HG02798 (cell line): ENCODE measurements at regions not wholly inside any gene's neighbourhood (a gene's known extent, or its start where the extent isn't known, plus 50 kb on each side); places are given as distances from the start of the nearest gene placed in this dataset.

Experiments
- ATAC-seq: cut with Tn5 transposase; IDR thresholded peaks from one replicate; pipeline ENCODE4 v1.9.1; 2021; ENCODE audit warnings: mild to moderate bottlenecking; ENCODE audit not compliant: unreplicated experiment, poor library complexity

- ATAC-seq: no peak
Observed at GRCh38 chr7:36002900-36003299, 150.2 kb upstream of the EEPD1 start.

GRCh38 chr7:36003343-36003742 lies 149.7 kb upstream of the EEPD1 start:
- ATAC-seq: no peak

GRCh38 chr7:36005293-36005692 lies 147.8 kb upstream of the EEPD1 start:
- ATAC-seq: no peak

GRCh38 chr7:36005876-36006275 lies 147.2 kb upstream of the EEPD1 start:
- ATAC-seq: no peak

- ATAC-seq: no peak
Observed at GRCh38 chr7:36006636-36007229, 146.3 kb upstream of the EEPD1 start.

- ATAC-seq: no peak
Observed at GRCh38 chr7:36010656-36011587, 142.1 kb upstream of the EEPD1 start.

GRCh38 chr7:36011588-36011965 lies 141.5 kb upstream of the EEPD1 start:
- ATAC-seq: no peak

GRCh38 chr7:36013246-36014014 lies 139.6 kb upstream of the EEPD1 start:
- ATAC-seq: no peak

- ATAC-seq: no peak
Observed at GRCh38 chr7:36014961-36015360, 138.1 kb upstream of the EEPD1 start.

GRCh38 chr7:36015733-36016132 lies 137.3 kb upstream of the EEPD1 start:
- no peak for ATAC-seq

- ATAC-seq: no peak
Observed at GRCh38 chr7:36016648-36017047, 136.4 kb upstream of the EEPD1 start.

- ATAC-seq: no peak
Observed at GRCh38 chr7:36017111-36017510, 135.9 kb upstream of the EEPD1 start.

- ATAC-seq: no peak
Observed at GRCh38 chr7:36018816-36019484, 134.1 kb upstream of the EEPD1 start.

- no peak for ATAC-seq
Observed at GRCh38 chr7:36019538-36019937, 133.5 kb upstream of the EEPD1 start.

GRCh38 chr7:36019980-36020379 lies 133.1 kb upstream of the EEPD1 start:
- ATAC-seq: no peak

GRCh38 chr7:36021367-36021766 lies 131.7 kb upstream of the EEPD1 start:
- no peak for ATAC-seq

- ATAC-seq: no peak
Observed at GRCh38 chr7:36021917-36022550, 131.0 kb upstream of the EEPD1 start.

- no peak for ATAC-seq
Observed at GRCh38 chr7:36023033-36023560, 130.0 kb upstream of the EEPD1 start.

- ATAC-seq: no peak
Observed at GRCh38 chr7:36025190-36025589, 127.9 kb upstream of the EEPD1 start.

- no peak for ATAC-seq
Observed at GRCh38 chr7:36029311-36029710, 123.7 kb upstream of the EEPD1 start.
